NCI-H524 treated with DMSO at 0.1 percent for 48 hours (cell line): ENCODE measurements at regions not wholly inside any gene's neighbourhood (a gene's known extent, or its start where the extent isn't known, plus 50 kb on each side); places are given as distances from the start of the nearest gene placed in this dataset.
"Not testable (repeated sequence)": the region's sequence is repeated elsewhere in the genome, so short reads cannot be mapped to it uniquely, and the experiment has no call there.

Experiments used
- DNase-seq: peaks from one replicate; lab custom pipeline; 2025; lab: John Stamatoyannopoulos, UW

- DNase-seq, result no peak
These were observed 713.4 kb upstream of the VRK2 start for GRCh38 chr2:57333221-57333620.

- DNase-seq, result no peak
These were observed 703.1 kb upstream of the VRK2 start for GRCh38 chr2:57343391-57344006.

- DNase-seq, result no peak
These were observed 678.4 kb upstream of the VRK2 start for GRCh38 chr2:57368190-57368589.

GRCh38 chr2:57370882-57371585 lies 675.6 kb upstream of the VRK2 start:
- DNase-seq, result no peak

GRCh38 chr2:57372237-57372984 lies 674.2 kb upstream of the VRK2 start:
- no peak for DNase-seq

GRCh38 chr2:57373530-57373929 lies 673.1 kb upstream of the VRK2 start:
- DNase-seq, result no peak

- no peak for DNase-seq
These were observed 669.6 kb upstream of the VRK2 start for GRCh38 chr2:57376985-57377384.

- DNase-seq, result no peak
These were observed 660.3 kb upstream of the VRK2 start for GRCh38 chr2:57386305-57386704.

GRCh38 chr2:57396355-57397098 lies 650.1 kb upstream of the VRK2 start:
- DNase-seq, result no peak

- DNase-seq, result no peak
These were observed 648.9 kb upstream of the VRK2 start for GRCh38 chr2:57397550-57398360.

GRCh38 chr2:57399057-57399456 lies 647.5 kb upstream of the VRK2 start:
- no peak for DNase-seq

- no peak for DNase-seq
These were observed 644.5 kb upstream of the VRK2 start for GRCh38 chr2:57402096-57402495.

- DNase-seq, result no peak
These were observed 643.9 kb upstream of the VRK2 start for GRCh38 chr2:57402755-57403154.

- no peak for DNase-seq
These were observed 638.8 kb upstream of the VRK2 start for GRCh38 chr2:57407772-57408201.

- DNase-seq, result no peak
These were observed 638.0 kb upstream of the VRK2 start for GRCh38 chr2:57408587-57408986.

GRCh38 chr2:57417007-57417406 lies 629.6 kb upstream of the VRK2 start:
- DNase-seq, result no peak

GRCh38 chr2:57418859-57419346 lies 627.7 kb upstream of the VRK2 start:
- not testable (repeated sequence) for DNase-seq

GRCh38 chr2:57429831-57430230 lies 616.8 kb upstream of the VRK2 start:
- DNase-seq, result no peak

GRCh38 chr2:57432528-57432927 lies 614.1 kb upstream of the VRK2 start:
- no peak for DNase-seq

- DNase-seq, result no peak
These were observed 612.2 kb upstream of the VRK2 start for GRCh38 chr2:57434441-57434840.

GRCh38 chr2:57434972-57435371 lies 611.6 kb upstream of the VRK2 start:
- DNase-seq, result no peak
